ENCODE measurements at regions not wholly inside any gene's neighbourhood (a gene's known extent, or its start where the extent isn't known, plus 50 kb on each side); places are given as distances from the start of the nearest gene placed in this dataset.

- Mint-ChIP-seq H3K4me1 (no peaks in the 10 kb centered on the region), H3K27me3 (no peaks in the 10 kb centered on the region), H3K36me3 (peaks cover 0 to 1% (median 0%) of the 10 kb centered on the region in 3 donors), H3K4me3 (no peak overlapping the region), H3K27ac (no peak overlapping the region), H3K9me3 (peaks cover 0 to 4% (median 3%) of the 10 kb centered on the region in 5 donors)
- Histone ChIP-seq H3K4me1 (ENCODE audit: insufficient read depth, low read length) (no peaks in the 10 kb centered on the region), H3K27ac (ENCODE audit: low read depth, low read length) (no peak overlapping the region), H3K9me3 (ENCODE audit: low read length) (no peaks in the 10 kb centered on the region), H3K27me3 (ENCODE audit: insufficient read depth, low read length, poor library complexity, severe bottlenecking) (no peaks in the 10 kb centered on the region), H3K4me3 (ENCODE audit: low read length) (no peak overlapping the region), H3K36me3 (ENCODE audit: insufficient read depth, low read length) (no peaks in the 10 kb centered on the region)
- no peak for DNase-seq
- POLR2A ChIA-PET = no interaction called here
- CTCF ChIA-PET = no interaction called here
These were observed 418.1 kb downstream of the TSHZ3 start for GRCh38 chr19:30930941-30931706.

GRCh38 chr19:30927705-30928104 is 421.5 kb downstream of the TSHZ3 start:
- H3K36me3 Mint-ChIP-seq = peaks cover 0 to 1% (median 0%) of the 10 kb centered on the region in 3 donors
- no peak overlapping the region for H3K27ac Mint-ChIP-seq

GRCh38 chr19:30924670-30925069 is 424.6 kb downstream of the TSHZ3 start:
- ChIA-PET CTCF (interaction anchor here (1.2 kb wide), 1 partner anchor 19 kb away, joined by 3 read pairs; no protein-coding TSS in a partner anchor), POLR2A (no interaction called here)
- H3K4me1 ChIP-seq (ENCODE audit: insufficient read depth, low read length) = no peaks in the 10 kb centered on the region
- Mint-ChIP-seq H3K9me3 (peaks cover 0 to 4% (median 2%) of the 10 kb centered on the region in 5 donors), H3K4me1 (no peaks in the 10 kb centered on the region), H3K4me3 (no peak overlapping the region), H3K27ac (no peak overlapping the region), H3K36me3 (peaks cover 0 to 1% (median 0%) of the 10 kb centered on the region in 3 donors), H3K27me3 (peaks cover 0 to 6% of the 10 kb centered on the region in 2 donors)
- H3K36me3 ChIP-seq (ENCODE audit: insufficient read depth, low read length) = no peaks in the 10 kb centered on the region
- no peak overlapping the region for H3K27ac ChIP-seq (ENCODE audit: low read depth, low read length)
- no peak overlapping the region for H3K4me3 ChIP-seq (ENCODE audit: low read length)
- no peaks in the 10 kb centered on the region for H3K9me3 ChIP-seq (ENCODE audit: low read length)
- H3K27me3 ChIP-seq (ENCODE audit: insufficient read depth, low read length, poor library complexity, severe bottlenecking) = no peaks in the 10 kb centered on the region
- no peak for DNase-seq

More at GRCh38 chr19:30927705-30928104, 421.5 kb downstream of the TSHZ3 start:
- Histone ChIP-seq H3K4me3 (ENCODE audit: low read length) (no peak overlapping the region), H3K9me3 (ENCODE audit: low read length) (no peaks in the 10 kb centered on the region), H3K36me3 (ENCODE audit: insufficient read depth, low read length) (no peaks in the 10 kb centered on the region), H3K4me1 (ENCODE audit: insufficient read depth, low read length) (no peaks in the 10 kb centered on the region), H3K27ac (ENCODE audit: low read depth, low read length) (no peak overlapping the region), H3K27me3 (ENCODE audit: insufficient read depth, low read length, poor library complexity, severe bottlenecking) (no peaks in the 10 kb centered on the region)
- Mint-ChIP-seq H3K27me3 (no peaks in the 10 kb centered on the region), H3K9me3 (peaks cover 0 to 4% (median 2%) of the 10 kb centered on the region in 5 donors), H3K4me3 (no peak overlapping the region), H3K4me1 (no peaks in the 10 kb centered on the region)
- CTCF ChIA-PET = no interaction called here
- POLR2A ChIA-PET = no interaction called here
- DNase-seq = no peak

- Mint-ChIP-seq H3K4me3 (no peak overlapping the region), H3K9me3 (peaks cover 0 to 4% (median 2%) of the 10 kb centered on the region in 5 donors), H3K36me3 (peaks cover 0 to 1% (median 0%) of the 10 kb centered on the region in 3 donors), H3K27ac (no peak overlapping the region), H3K4me1 (no peaks in the 10 kb centered on the region), H3K27me3 (peaks cover 0 to 8% of the 10 kb centered on the region in 2 donors)
- Histone ChIP-seq H3K4me1 (ENCODE audit: insufficient read depth, low read length) (no peaks in the 10 kb centered on the region), H3K27me3 (ENCODE audit: insufficient read depth, low read length, poor library complexity, severe bottlenecking) (no peaks in the 10 kb centered on the region), H3K4me3 (ENCODE audit: low read length) (no peak overlapping the region), H3K9me3 (ENCODE audit: low read length) (no peaks in the 10 kb centered on the region), H3K36me3 (ENCODE audit: insufficient read depth, low read length) (no peaks in the 10 kb centered on the region), H3K27ac (ENCODE audit: low read depth, low read length) (no peak overlapping the region)
- ChIA-PET POLR2A (no interaction called here), CTCF (interaction anchor here (1.2 kb wide), 1 partner anchor 19 kb away, joined by 3 read pairs; no protein-coding TSS in a partner anchor)
- DNase-seq = no peak
These were observed 425.1 kb downstream of the TSHZ3 start for GRCh38 chr19:30924069-30924636.

- H3K4me1 Mint-ChIP-seq = no peaks in the 10 kb centered on the region
- peaks cover 0 to 1% (median 0%) of the 10 kb centered on the region in 3 donors for H3K36me3 Mint-ChIP-seq
- POLR2A ChIA-PET = no interaction called here
- Histone ChIP-seq H3K4me1 (ENCODE audit: insufficient read depth, low read length) (no peaks in the 10 kb centered on the region), H3K9me3 (ENCODE audit: low read length) (no peaks in the 10 kb centered on the region), H3K36me3 (ENCODE audit: insufficient read depth, low read length) (no peaks in the 10 kb centered on the region), H3K27ac (ENCODE audit: low read depth, low read length) (no peak overlapping the region), H3K27me3 (ENCODE audit: insufficient read depth, low read length, poor library complexity, severe bottlenecking) (no peaks in the 10 kb centered on the region), H3K4me3 (ENCODE audit: low read length) (no peak overlapping the region)
- CTCF ChIA-PET = interaction anchor here (1.2 kb wide), 1 partner anchor 20 kb away, joined by 3 read pairs; no protein-coding TSS in a partner anchor
- no peak overlapping the region for H3K27ac Mint-ChIP-seq
- H3K4me3 Mint-ChIP-seq = no peak overlapping the region
- DNase-seq = no peak
- H3K27me3 Mint-ChIP-seq = peaks cover 0 to 8% of the 10 kb centered on the region in 2 donors
- peaks cover 0 to 4% (median 2%) of the 10 kb centered on the region in 5 donors for H3K9me3 Mint-ChIP-seq
These were observed 425.6 kb downstream of the TSHZ3 start for GRCh38 chr19:30923621-30924020.

GRCh38 chr19:30923096-30923495 is 426.1 kb downstream of the TSHZ3 start:
- DNase-seq = no peak
- no peaks in the 10 kb centered on the region for H3K4me1 ChIP-seq (ENCODE audit: insufficient read depth, low read length)
- H3K27ac ChIP-seq (ENCODE audit: low read depth, low read length) = no peak overlapping the region
- H3K9me3 Mint-ChIP-seq = peaks cover 0 to 1% (median 0%) of the 10 kb centered on the region in 5 donors
- no peaks in the 10 kb centered on the region for H3K4me1 Mint-ChIP-seq
- ChIA-PET POLR2A (no interaction called here), CTCF (no interaction called here)
- H3K27ac Mint-ChIP-seq = no peak overlapping the region
- no peak overlapping the region for H3K4me3 ChIP-seq (ENCODE audit: low read length)
- no peaks in the 10 kb centered on the region for H3K27me3 ChIP-seq (ENCODE audit: insufficient read depth, low read length, poor library complexity, severe bottlenecking)
- no peaks in the 10 kb centered on the region for H3K36me3 ChIP-seq (ENCODE audit: insufficient read depth, low read length)
- no peaks in the 10 kb centered on the region for H3K9me3 ChIP-seq (ENCODE audit: low read length)
- peaks cover 0 to 8% of the 10 kb centered on the region in 2 donors for H3K27me3 Mint-ChIP-seq
- H3K4me3 Mint-ChIP-seq = no peak overlapping the region
- peaks cover 0 to 1% (median 0%) of the 10 kb centered on the region in 3 donors for H3K36me3 Mint-ChIP-seq

- no peaks in the 10 kb centered on the region for H3K4me1 ChIP-seq (ENCODE audit: insufficient read depth, low read length)
- no peak overlapping the region for H3K27ac ChIP-seq (ENCODE audit: low read depth, low read length)
- CTCF ChIA-PET = no interaction called here
- Mint-ChIP-seq H3K27me3 (peaks cover 0 to 8% of the 10 kb centered on the region in 2 donors), H3K36me3 (no peaks in the 10 kb centered on the region), H3K4me1 (no peaks in the 10 kb centered on the region), H3K4me3 (no peak overlapping the region), H3K9me3 (no peaks in the 10 kb centered on the region), H3K27ac (no peak overlapping the region)
- H3K9me3 ChIP-seq (ENCODE audit: low read length) = no peaks in the 10 kb centered on the region
- DNase-seq = no peak
- POLR2A ChIA-PET = no interaction called here
- no peaks in the 10 kb centered on the region for H3K36me3 ChIP-seq (ENCODE audit: insufficient read depth, low read length)
- no peaks in the 10 kb centered on the region for H3K27me3 ChIP-seq (ENCODE audit: insufficient read depth, low read length, poor library complexity, severe bottlenecking)
- H3K4me3 ChIP-seq (ENCODE audit: low read length) = no peak overlapping the region
These were observed 429.0 kb downstream of the TSHZ3 start for GRCh38 chr19:30920222-30920621.

GRCh38 chr19:30919737-30920136 is 429.5 kb downstream of the TSHZ3 start:
- H3K4me1 Mint-ChIP-seq = no peaks in the 10 kb centered on the region
- ChIA-PET POLR2A (no interaction called here), CTCF (no interaction called here)
- Histone ChIP-seq H3K36me3 (ENCODE audit: insufficient read depth, low read length) (no peaks in the 10 kb centered on the region), H3K4me3 (ENCODE audit: low read length) (no peak overlapping the region), H3K4me1 (ENCODE audit: insufficient read depth, low read length) (no peaks in the 10 kb centered on the region), H3K27ac (ENCODE audit: low read depth, low read length) (no peak overlapping the region), H3K9me3 (ENCODE audit: low read length) (no peaks in the 10 kb centered on the region), H3K27me3 (ENCODE audit: insufficient read depth, low read length, poor library complexity, severe bottlenecking) (no peaks in the 10 kb centered on the region)
- DNase-seq = no peak
- no peaks in the 10 kb centered on the region for H3K36me3 Mint-ChIP-seq
- H3K27ac Mint-ChIP-seq = no peak overlapping the region
- H3K27me3 Mint-ChIP-seq = peaks cover 0 to 8% of the 10 kb centered on the region in 2 donors
- no peak overlapping the region for H3K4me3 Mint-ChIP-seq
- no peaks in the 10 kb centered on the region for H3K9me3 Mint-ChIP-seq

Measured in CD8-positive, alpha-beta memory T cell (primary cell).